ENCODE measurements at regions not wholly inside any gene's neighbourhood (a gene's known extent, or its start where the extent isn't known, plus 50 kb on each side); places are given as distances from the start of the nearest gene placed in this dataset.

DNA sequence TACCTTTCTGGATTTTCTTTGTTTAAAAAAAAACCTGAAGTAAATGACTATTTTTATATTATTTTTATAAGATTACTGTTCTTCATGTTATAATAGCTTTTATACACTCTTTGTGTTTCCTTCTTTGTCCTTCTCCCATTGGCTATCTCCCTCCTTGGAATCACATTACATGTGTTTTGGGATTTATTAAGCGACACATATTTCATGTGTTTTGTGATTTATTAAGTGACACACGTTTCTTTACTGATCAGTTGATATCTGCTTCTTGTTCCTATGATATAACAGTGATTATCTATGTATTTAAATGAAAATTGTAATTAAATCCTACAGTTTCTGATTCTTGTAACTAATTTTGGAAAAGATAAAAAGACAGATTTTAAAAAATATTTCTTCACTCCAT, 817.3 kb upstream of the AGA start:
- TF ChIP-seq, protein P1, sequence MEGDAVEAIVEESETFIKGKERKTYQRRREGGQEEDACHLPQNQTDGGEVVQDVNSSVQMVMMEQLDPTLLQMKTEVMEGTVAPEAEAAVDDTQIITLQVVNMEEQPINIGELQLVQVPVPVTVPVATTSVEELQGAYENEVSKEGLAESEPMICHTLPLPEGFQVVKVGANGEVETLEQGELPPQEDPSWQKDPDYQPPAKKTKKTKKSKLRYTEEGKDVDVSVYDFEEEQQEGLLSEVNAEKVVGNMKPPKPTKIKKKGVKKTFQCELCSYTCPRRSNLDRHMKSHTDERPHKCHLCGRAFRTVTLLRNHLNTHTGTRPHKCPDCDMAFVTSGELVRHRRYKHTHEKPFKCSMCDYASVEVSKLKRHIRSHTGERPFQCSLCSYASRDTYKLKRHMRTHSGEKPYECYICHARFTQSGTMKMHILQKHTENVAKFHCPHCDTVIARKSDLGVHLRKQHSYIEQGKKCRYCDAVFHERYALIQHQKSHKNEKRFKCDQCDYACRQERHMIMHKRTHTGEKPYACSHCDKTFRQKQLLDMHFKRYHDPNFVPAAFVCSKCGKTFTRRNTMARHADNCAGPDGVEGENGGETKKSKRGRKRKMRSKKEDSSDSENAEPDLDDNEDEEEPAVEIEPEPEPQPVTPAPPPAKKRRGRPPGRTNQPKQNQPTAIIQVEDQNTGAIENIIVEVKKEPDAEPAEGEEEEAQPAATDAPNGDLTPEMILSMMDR (IDR thresholded peaks at IDR 0.05; ENCODE audit: low read depth, low read length) = no peak
- in situ Hi-C loops (cut with HindIII; ENCODE audit: low sequenced_read_pairs) = no loop called here

DNA sequence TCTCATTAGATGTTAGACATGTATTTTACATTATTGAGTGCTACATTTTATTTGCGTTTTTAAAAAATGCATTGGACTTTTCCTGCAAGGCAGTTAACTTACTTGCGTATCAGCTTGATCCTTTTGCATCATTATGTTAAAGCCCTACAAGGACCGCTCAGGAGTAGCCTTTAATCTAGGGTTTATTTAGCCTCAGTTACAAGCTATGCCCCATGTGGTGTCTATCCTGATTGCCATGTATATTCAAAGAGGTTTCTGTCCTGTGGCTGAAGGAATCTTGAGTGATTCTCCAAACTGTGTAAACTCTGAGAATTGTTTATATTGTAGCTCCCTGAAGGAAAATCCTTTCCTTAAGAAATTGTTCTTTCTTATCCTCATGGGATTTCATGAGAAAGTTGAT, 821.8 kb upstream of the AGA start:
- H3K4me3 ChIP-seq (ENCODE audit: low read depth, low read length) = no peak overlapping the region
- in situ Hi-C loops (cut with HindIII; ENCODE audit: low sequenced_read_pairs) = no loop called here
- TF ChIP-seq, protein P1 (IDR thresholded peaks at IDR 0.05; ENCODE audit: low read depth, low read length) = no peak
- DNase-seq (ENCODE audit: low read depth, low spot score) = no peak

More for the DNA sequence above, 817.3 kb upstream of the AGA start:
- H3K4me3 ChIP-seq (ENCODE audit: low read depth, low read length) = no peak overlapping the region
- no peak for DNase-seq (ENCODE audit: low read depth, low spot score)

DNA sequence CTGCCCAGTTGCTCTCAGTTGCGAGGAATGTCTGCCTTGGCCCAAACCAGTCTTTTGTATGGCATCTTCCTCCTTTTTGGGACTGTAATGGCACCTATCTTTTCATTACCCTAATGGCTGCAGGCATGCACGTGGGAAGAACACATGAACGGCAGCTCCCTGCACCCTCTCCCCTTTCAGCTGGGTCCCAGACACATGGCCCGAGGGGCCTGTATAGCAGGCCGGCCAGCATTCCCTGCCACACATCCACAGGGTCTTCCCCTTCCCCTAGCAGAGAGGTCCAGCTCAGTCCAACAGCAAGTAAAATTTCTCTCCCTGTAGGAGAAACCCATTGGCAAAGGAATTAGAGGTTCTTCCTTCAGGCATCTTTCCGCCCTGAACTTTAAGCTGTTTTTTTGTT, 829.1 kb upstream of the AGA start:
- in situ Hi-C loops (cut with HindIII; ENCODE audit: low sequenced_read_pairs) = no loop called here
- TF ChIP-seq, protein P1 (IDR thresholded peaks at IDR 0.05; ENCODE audit: low read depth, low read length) = no peak
- DNase-seq (ENCODE audit: low read depth, low spot score) = no peak
- no peak overlapping the region for H3K4me3 ChIP-seq (ENCODE audit: low read depth, low read length)

- in situ Hi-C loops (cut with HindIII; ENCODE audit: low sequenced_read_pairs) = no loop called here
These were observed 830.9 kb upstream of the AGA start for GRCh38 chr4:178273168-178273567.

GRCh38 chr4:178275671-178276360, 833.6 kb upstream of the AGA start:
- in situ Hi-C loops (cut with HindIII; ENCODE audit: low sequenced_read_pairs) = no loop called here
- no peak for DNase-seq (ENCODE audit: low read depth, low spot score)
- TF ChIP-seq, protein P1 (IDR thresholded peaks at IDR 0.05; ENCODE audit: low read depth, low read length) = peak; percentile 4
- H3K4me3 ChIP-seq (ENCODE audit: low read depth, low read length) = no peak overlapping the region

More at GRCh38 chr4:178273168-178273567, 830.9 kb upstream of the AGA start:
- TF ChIP-seq, protein P1 (IDR thresholded peaks at IDR 0.05; ENCODE audit: low read depth, low read length) = no peak
- DNase-seq (ENCODE audit: low read depth, low spot score) = no peak
- H3K4me3 ChIP-seq (ENCODE audit: low read depth, low read length) = no peak overlapping the region

- in situ Hi-C loops (cut with HindIII; ENCODE audit: low sequenced_read_pairs) = no loop called here
- TF ChIP-seq, protein P1 (IDR thresholded peaks at IDR 0.05; ENCODE audit: low read depth, low read length) = no peak
These were observed 838.1 kb upstream of the AGA start for GRCh38 chr4:178280362-178280761.

More at GRCh38 chr4:178280362-178280761, 838.1 kb upstream of the AGA start:
- DNase-seq (ENCODE audit: low read depth, low spot score) = no peak
- no peak overlapping the region for H3K4me3 ChIP-seq (ENCODE audit: low read depth, low read length)

Data from astrocyte of the spinal cord (primary cell).